IMR-90 (cell line): ENCODE measurements at regions not wholly inside any gene's neighbourhood (a gene's known extent, or its start where the extent isn't known, plus 50 kb on each side); places are given as distances from the start of the nearest gene placed in this dataset.

Experiments
- ATAC-seq: fragments of 200-7000 bp; cut with Tn5 transposase; 2 replicates; pipeline ENCODE4 v1.9.1; 2020; ENCODE audit warnings: low read depth, mild to moderate bottlenecking, moderate library complexity
- BruUV-seq: library from RNA; stranded (reverse); fragments of 400-500 nt; replicated peaks from 2 replicates; lab custom pipeline; 2021; lab: Mats Ljungman, UMichigan
- CTCF ChIA-PET: fragments of 300-600 bp; formaldehyde crosslinking; extraction: SDS; loops from one replicate; lab custom pipeline; 2021; ENCODE audit warnings: antibody characterized with exemption; lab: Yijun Ruan, JAX
- POLR2A ChIA-PET: fragments of 300-600 bp; sonication (Branson Sonifier 250); formaldehyde crosslinking; loops from one replicate; lab custom pipeline; 2022; ENCODE audit warnings: antibody characterized with exemption; ENCODE audit not compliant: unreplicated experiment; lab: Charles Lee
- DNase-seq: peaks from one replicate; pipeline ENCODE4 v3.0.0; 2013
- H2AFZ ChIP-seq: replicated peaks from 2 replicates; pipeline ENCODE3; 2013; ENCODE audit warnings: low read length, mild to moderate bottlenecking; ENCODE audit not compliant: poor library complexity
- H2AK5ac ChIP-seq: 2 replicates; pipeline ENCODE4 v1.6.1; 2013; ENCODE audit warnings: low read depth, low read length, inconsistent platforms
- H2AK9ac ChIP-seq: replicated peaks from 2 replicates; pipeline ENCODE3; 2013; ENCODE audit warnings: mild to moderate bottlenecking, low read depth, low read length, moderate library complexity; ENCODE audit not compliant: poor library complexity
- H2BK120ac ChIP-seq: 2 replicates; pipeline ENCODE4 v1.6.1; 2013; ENCODE audit warnings: low read depth, low read length, inconsistent platforms
- H2BK15ac ChIP-seq: 3 replicates; pipeline ENCODE4 v1.6.1; 2013; ENCODE audit warnings: low read depth, low read length, inconsistent platforms
- H2BK20ac ChIP-seq: 2 replicates; pipeline ENCODE4 v1.6.1; 2013; ENCODE audit warnings: low read depth, mild to moderate bottlenecking, inconsistent platforms, low read length, moderate library complexity
- H2BK5ac ChIP-seq: 2 replicates; pipeline ENCODE4 v1.6.1; 2013; ENCODE audit warnings: mild to moderate bottlenecking, low read depth, low read length, inconsistent platforms; ENCODE audit not compliant: poor library complexity, severe bottlenecking
- H3K14ac ChIP-seq: replicated peaks from 2 replicates; pipeline ENCODE4 v1.6.1; 2013; ENCODE audit warnings: low read depth, low read length, inconsistent platforms
- H3K18ac ChIP-seq: 2 replicates; pipeline ENCODE4 v1.6.1; 2013; ENCODE audit warnings: low read depth, low read length, control low read depth
- H3K23ac ChIP-seq: 2 replicates; pipeline ENCODE4 v1.6.1; 2013; ENCODE audit warnings: low read depth, low read length, inconsistent platforms
- H3K27ac ChIP-seq: 2 replicates; pipeline ENCODE4 v1.5.1; 2013; ENCODE audit warnings: mild to moderate bottlenecking, control low read depth, low read length; ENCODE audit not compliant: insufficient read depth
- H3K27me3 ChIP-seq: 2 replicates; pipeline ENCODE4 v1.6.1; 2013; ENCODE audit warnings: low read length; ENCODE audit not compliant: control insufficient read depth, insufficient read depth
- H3K36me3 ChIP-seq: 2 replicates; pipeline ENCODE4 v1.6.1; 2013; ENCODE audit warnings: low read length, mixed read lengths; ENCODE audit not compliant: control insufficient read depth, insufficient read depth
- H3K4ac ChIP-seq: 2 replicates; pipeline ENCODE4 v1.6.1; 2013; ENCODE audit warnings: low read depth, low read length, inconsistent platforms
- H3K4me1 ChIP-seq: 2 replicates; pipeline ENCODE4 v1.6.1; 2013; ENCODE audit warnings: low read length, mixed read lengths; ENCODE audit not compliant: control insufficient read depth, insufficient read depth
- H3K4me2 ChIP-seq: 2 replicates; pipeline ENCODE4 v1.6.1; 2013; ENCODE audit warnings: low read depth, mild to moderate bottlenecking, control low read depth, low read length, moderate library complexity
- H3K4me3 ChIP-seq: 2 replicates; pipeline ENCODE4 v1.5.1; 2013; ENCODE audit warnings: low read depth, mild to moderate bottlenecking, control low read depth, low read length, moderate library complexity; ENCODE audit not compliant: insufficient read depth
- H3K56ac ChIP-seq: 2 replicates; pipeline ENCODE4 v1.6.1; 2013; ENCODE audit warnings: low read length, inconsistent platforms; ENCODE audit not compliant: insufficient read depth; ENCODE audit errors: extremely low read depth
- H3K79me1 ChIP-seq, 2 experiments: 2 replicates each; pipeline ENCODE4 v1.6.1; 2013; ENCODE audit warnings: low read length in 2 of 2, inconsistent platforms in 1 of 2, low read depth in 1 of 2
- H3K9ac ChIP-seq: 2 replicates; pipeline ENCODE4 v1.6.1; 2013; ENCODE audit warnings: low read depth, low read length, control low read depth
- H3K9me1 ChIP-seq: 2 replicates; pipeline ENCODE4 v1.6.1; 2013; ENCODE audit warnings: low read length, inconsistent platforms; ENCODE audit not compliant: insufficient read depth
- H3K9me3 ChIP-seq: 2 replicates; pipeline ENCODE4 v1.6.1; 2013; ENCODE audit warnings: low read length; ENCODE audit not compliant: control insufficient read depth, insufficient read depth
- H4K20me1 ChIP-seq: 2 replicates; pipeline ENCODE4 v1.6.1; 2013; ENCODE audit warnings: low read length, inconsistent platforms; ENCODE audit not compliant: insufficient read depth
- H4K5ac ChIP-seq: 2 replicates; pipeline ENCODE4 v1.6.1; 2013; ENCODE audit warnings: mild to moderate bottlenecking, low read depth, low read length, control low read depth
- H4K8ac ChIP-seq, 2 experiments: 2 replicates each; pipeline ENCODE4 v1.6.1; 2013; ENCODE audit warnings: low read depth in 2 of 2, low read length in 2 of 2, control low read depth in 1 of 2, inconsistent platforms in 1 of 2
- H4K91ac ChIP-seq: 2 replicates; pipeline ENCODE4 v1.6.1; 2013; ENCODE audit warnings: low read depth, low read length, inconsistent platforms; ENCODE audit not compliant: insufficient read depth
- CEBPB ChIP-seq: IDR thresholded peaks from 2 replicates; pipeline ENCODE4 v1.6.1; 2012; ENCODE audit warnings: low read depth, low read length, improper control_type of control experiment
- CHD1 ChIP-seq: IDR thresholded peaks from 2 replicates; pipeline ENCODE4 v1.6.1; 2012; ENCODE audit warnings: low read depth, low read length, improper control_type of control experiment
- CTCF ChIP-seq: conservative IDR thresholded peaks from 2 replicates; pipeline ENCODE4 v1.5.1; 2012; ENCODE audit warnings: mild to moderate bottlenecking, low read depth, low read length, improper control_type of control experiment
- ELK1 ChIP-seq: fragments of 150-350 bp; IDR thresholded peaks from 2 replicates; pipeline ENCODE4 v1.6.1; 2016; ENCODE audit warnings: low read depth, mild to moderate bottlenecking, low read length, moderate library complexity, borderline replicate concordance
- FOS ChIP-seq: fragments of 150-350 bp; IDR thresholded peaks from 2 replicates; pipeline ENCODE4 v1.6.1; 2016; ENCODE audit warnings: low read depth, low read length
- MAFK ChIP-seq: IDR thresholded peaks from 2 replicates; pipeline ENCODE4 v1.6.1; 2012; ENCODE audit warnings: low read depth, low read length, improper control_type of control experiment
- MAZ ChIP-seq: IDR thresholded peaks from 2 replicates; pipeline ENCODE4 v1.6.1; 2012; ENCODE audit warnings: low read depth, mild to moderate bottlenecking, low read length, improper control_type of control experiment, moderate library complexity, borderline replicate concordance
- MXI1 ChIP-seq: IDR thresholded peaks from 2 replicates; pipeline ENCODE4 v1.6.1; 2012; ENCODE audit warnings: low read depth, mild to moderate bottlenecking, low read length, moderate library complexity, borderline replicate concordance
- POLR2A ChIP-seq: IDR thresholded peaks from 2 replicates; pipeline ENCODE4 v1.6.1; 2012; ENCODE audit warnings: mild to moderate bottlenecking, low read depth, low read length
- RAD21 ChIP-seq: IDR thresholded peaks from 2 replicates; pipeline ENCODE4 v1.6.1; 2012; ENCODE audit warnings: low read length, improper control_type of control experiment
- RCOR1 ChIP-seq: IDR thresholded peaks from 2 replicates; pipeline ENCODE4 v1.6.1; 2012; ENCODE audit warnings: mild to moderate bottlenecking, low read length, improper control_type of control experiment; ENCODE audit not compliant: insufficient replicate concordance
- RFX5 ChIP-seq: IDR thresholded peaks from 2 replicates; pipeline ENCODE4 v1.8.0; 2012; ENCODE audit warnings: low read depth, mild to moderate bottlenecking, low read length, moderate library complexity
- USF2 ChIP-seq: fragments of 150-350 bp; IDR thresholded peaks from 2 replicates; pipeline ENCODE4 v1.6.1; 2017; ENCODE audit warnings: mild to moderate bottlenecking, antibody characterized with exemption, low read length, low read depth
- WGBS, 2 experiments: methylation state at CpG; one replicate each; pipeline versions ENCODE4 v1.1.5 to v1.1.7; 2013; ENCODE audit warnings: missing lambda C conversion rate in 2 of 2; ENCODE audit not compliant: insufficient read length in 1 of 2; ENCODE audit errors: extremely low coverage in 2 of 2; 5-methylcytosine and 5-hydroxymethylcytosine counted together
- dilution Hi-C: fragments of 300-500 bp; cut with HindIII; formaldehyde crosslinking; loops from one replicate; pipeline ENCODE4 v1.14.3; 2018; ENCODE audit warnings: low sequenced_read_pairs; ENCODE audit not compliant: unreplicated experiment
- in situ Hi-C: fragments of 300-500 bp; cut with MboI; formaldehyde crosslinking; loops from 3 replicates; pipeline ENCODE4 v1.14.3; 2019; ENCODE audit warnings: low sequenced_read_pairs, inconsistent platforms, mixed read lengths
- intact Hi-C: fragments of 100-400 bp; cut with micrococcal nuclease; formaldehyde crosslinking; loops from 2 replicates; pipeline ENCODE4 v1.10.0; 2022

GRCh38 chr1:95548211-95548610 lies 314.2 kb downstream of the RWDD3 start:
- no peak overlapping the region for H3K18ac ChIP-seq
- no peak overlapping the region for H2BK15ac ChIP-seq
- no peak overlapping the region for H2BK20ac ChIP-seq
- H2AK5ac ChIP-seq: no peak overlapping the region
- dilution Hi-C loops: no loop called here
- in situ Hi-C loops: no loop called here
- BruUV-seq: no TSS peak
- no peak overlapping the region for H2AFZ ChIP-seq
- H3K23ac ChIP-seq: no peak overlapping the region
- H3K4me2 ChIP-seq: no peak overlapping the region
- CTCF ChIA-PET: no interaction called here
- TF ChIP-seq POLR2A (no peak), CTCF (no peak), MAZ (no peak), MXI1 (no peak), RCOR1 (no peak), RAD21 (no peak), FOS (no peak), CEBPB (no peak), ELK1 (no peak), MAFK (no peak), CHD1 (no peak), RFX5 (no peak), USF2 (no peak)
- no peaks in the 10 kb centered on the region for H3K9me3 ChIP-seq
- no peak overlapping the region for H4K91ac ChIP-seq
- H3K27ac ChIP-seq: no peak overlapping the region
- no peaks in the 10 kb centered on the region for H3K4me1 ChIP-seq
- no peaks in the 10 kb centered on the region for H3K79me1 ChIP-seq
- H3K36me3 ChIP-seq: no peaks in the 10 kb centered on the region
- H3K9me1 ChIP-seq: no peaks in the 10 kb centered on the region
- intact Hi-C loops: no loop called here
- H3K4ac ChIP-seq: no peak overlapping the region
- H2AK9ac ChIP-seq: no peak overlapping the region
- no peak overlapping the region for H3K14ac ChIP-seq
- no peak overlapping the region for H2BK5ac ChIP-seq
- no peak overlapping the region for H3K9ac ChIP-seq
- ATAC-seq (no peak), DNase-seq (no peak)
- no peak overlapping the region for H3K4me3 ChIP-seq
- WGBS, 2 experiments: 33% methylated on average over 1 of the region's 1 CpG; no CpG with 5 or more reads in 1 of the 2 experiments
- H3K56ac ChIP-seq: no peak overlapping the region
- H3K27me3 ChIP-seq: no peaks in the 10 kb centered on the region
- no peak overlapping the region for H2BK120ac ChIP-seq
- no peak overlapping the region for H4K5ac ChIP-seq
- H4K20me1 ChIP-seq: no peaks in the 10 kb centered on the region
- POLR2A ChIA-PET: no interaction called here
- H4K8ac ChIP-seq: no peak overlapping the region
